Stimulated activated naive CD4-positive, alpha-beta T cell (primary cell): ENCODE measurements at regions not wholly inside any gene's neighbourhood (a gene's known extent, or its start where the extent isn't known, plus 50 kb on each side); places are given as distances from the start of the nearest gene placed in this dataset.
"Not testable (repeated sequence)": the region's sequence is repeated elsewhere in the genome, so short reads cannot be mapped to it uniquely, and the experiment has no call there.

ENCODE experiments used
- DNase-seq, 6 experiments: peaks; one replicate each; lab custom pipeline; 2025; lab: John Stamatoyannopoulos, UW

DNA sequence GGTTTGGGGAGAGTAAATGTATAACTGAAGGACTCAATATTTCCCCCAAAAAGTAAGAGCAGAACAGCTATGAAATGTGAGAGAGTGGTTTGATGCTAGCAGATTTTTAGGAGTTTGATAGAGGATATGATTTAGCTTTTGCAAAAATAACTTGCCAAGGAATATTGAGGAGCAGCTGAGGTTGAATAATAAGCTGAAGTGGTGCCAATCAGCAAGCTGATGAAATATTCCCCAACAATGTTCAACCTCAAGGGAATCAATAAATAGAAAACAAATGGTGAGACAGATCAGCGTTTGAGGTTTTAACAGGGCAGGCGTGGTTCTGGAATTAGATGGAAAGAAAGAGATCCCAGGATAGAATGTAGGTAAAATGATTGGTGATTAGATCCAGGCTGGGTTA is 413.4 kb upstream of the ADAMTS5 start:
- no peak for DNase-seq

DNA sequence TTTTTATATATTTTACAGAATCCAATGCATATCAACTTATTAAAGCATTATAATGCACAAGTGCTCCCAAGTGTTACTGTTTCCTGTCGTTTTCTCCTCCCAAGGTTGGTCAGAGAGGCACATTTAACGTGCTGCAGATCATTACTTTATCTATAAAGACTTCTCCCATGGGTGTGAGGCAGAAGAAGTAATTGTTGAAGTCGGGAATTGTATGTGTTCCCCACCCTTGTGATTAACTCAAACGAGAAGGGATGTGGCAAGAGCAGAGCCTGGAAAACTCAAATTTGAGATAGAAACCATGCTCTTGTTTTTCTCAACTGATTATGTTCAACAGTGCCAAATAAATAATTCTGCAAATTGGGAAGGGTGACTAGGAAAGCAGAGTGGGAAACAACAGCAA is 412.5 kb upstream of the ADAMTS5 start:
- no peak for DNase-seq

DNA sequence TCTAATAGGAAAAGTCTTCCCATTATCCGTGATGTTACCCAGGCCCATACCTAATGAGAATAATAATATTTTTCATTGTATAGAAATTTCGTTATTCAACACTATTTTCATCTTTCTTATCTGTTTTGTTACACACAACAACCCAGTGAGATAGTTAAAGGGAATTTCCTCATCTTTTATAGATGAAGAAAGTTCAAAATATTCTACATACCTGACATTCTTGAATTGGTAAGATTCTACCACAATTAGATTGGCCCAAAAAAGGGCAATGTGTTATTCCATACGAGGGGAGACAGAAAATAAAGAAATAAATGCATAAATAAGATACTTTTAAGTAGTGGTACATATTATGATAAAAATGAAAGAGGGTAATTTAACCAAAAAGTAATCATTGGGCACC is 405.5 kb upstream of the ADAMTS5 start:
- no peak for DNase-seq

DNA sequence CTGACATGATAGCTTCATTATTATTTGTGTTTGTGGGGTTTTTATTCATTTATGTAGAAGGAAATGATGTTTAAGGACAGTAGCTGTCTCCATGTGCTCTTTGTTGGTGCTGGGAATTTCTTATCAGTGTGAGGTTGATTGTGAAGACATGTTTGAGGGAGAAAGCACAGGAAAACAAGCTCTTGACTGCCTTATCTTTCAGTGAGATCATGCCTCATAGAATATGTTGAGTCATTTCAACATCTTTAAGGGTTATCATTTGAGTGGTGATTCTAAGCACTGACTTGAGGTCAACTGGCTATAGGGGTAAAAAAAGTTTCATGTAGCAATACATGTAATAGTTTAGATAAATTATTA is 405.1 kb upstream of the ADAMTS5 start:
- DNase-seq = no peak

DNA sequence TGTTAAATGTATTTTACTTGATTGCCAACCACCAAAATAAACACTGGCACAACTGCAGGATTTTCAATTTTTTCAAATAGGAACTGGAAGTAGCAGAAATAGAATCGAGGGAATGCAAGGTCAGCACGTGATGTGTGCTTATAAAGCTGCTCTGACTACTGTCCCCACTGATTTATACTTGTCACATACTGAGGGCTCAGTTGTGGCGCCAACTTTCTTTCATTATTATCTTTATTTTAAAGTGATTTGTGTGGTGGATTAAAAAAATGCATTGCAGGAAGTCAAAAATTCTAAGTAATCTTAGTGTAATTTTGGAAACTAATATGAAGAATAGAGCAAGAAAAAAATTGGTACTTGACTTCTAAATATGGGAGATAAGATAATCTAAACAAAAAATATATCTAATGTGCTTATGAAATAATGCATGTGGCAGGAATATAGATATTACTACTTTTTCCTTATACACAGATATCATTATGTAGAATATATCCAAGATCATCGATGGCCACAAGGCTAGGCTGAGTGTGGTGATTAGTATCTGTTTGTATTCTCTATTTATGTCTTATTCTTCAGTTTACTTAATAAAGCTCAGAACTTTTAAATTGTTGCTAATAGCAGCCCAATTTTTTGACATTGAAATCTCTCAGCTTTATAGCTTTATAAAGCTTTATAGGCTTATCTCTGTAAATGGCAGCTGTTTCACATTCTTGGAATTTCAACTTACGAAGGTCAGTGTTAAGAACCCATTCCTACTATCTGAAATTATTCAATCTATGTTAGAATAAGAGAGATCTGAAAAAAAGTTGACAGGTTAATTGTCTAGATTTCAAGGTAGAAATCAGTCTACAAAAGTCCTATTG is 404.5 kb upstream of the ADAMTS5 start:
- DNase-seq = no peak

DNA sequence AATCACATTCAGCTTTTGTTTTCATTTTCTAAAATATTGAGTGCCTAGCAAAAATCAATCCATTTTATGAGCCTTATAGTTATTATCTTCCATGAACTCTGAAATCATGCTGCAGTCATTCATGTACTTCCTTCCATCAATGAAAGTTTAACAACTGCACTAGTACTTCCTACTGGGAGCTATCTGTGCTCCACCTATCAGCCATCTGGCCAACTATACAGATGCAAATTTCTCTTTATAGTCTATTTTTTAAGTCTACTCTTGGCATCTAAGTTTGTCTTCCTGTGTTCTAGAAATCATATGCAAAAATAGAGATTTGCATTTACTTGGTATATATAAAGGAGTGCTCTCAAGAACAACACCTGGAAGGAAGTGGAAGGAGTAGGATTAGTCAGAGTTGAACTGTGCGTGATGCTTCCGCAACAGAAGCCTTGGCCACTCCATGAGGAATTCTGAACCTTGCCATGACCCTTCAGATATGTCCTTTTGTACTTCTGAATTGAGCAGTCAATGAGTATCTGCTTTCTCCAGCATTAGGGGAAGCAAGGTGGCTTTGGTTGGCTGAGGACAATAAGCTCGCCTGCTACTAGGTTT is 403.2 kb upstream of the ADAMTS5 start:
- DNase-seq = no peak

DNA sequence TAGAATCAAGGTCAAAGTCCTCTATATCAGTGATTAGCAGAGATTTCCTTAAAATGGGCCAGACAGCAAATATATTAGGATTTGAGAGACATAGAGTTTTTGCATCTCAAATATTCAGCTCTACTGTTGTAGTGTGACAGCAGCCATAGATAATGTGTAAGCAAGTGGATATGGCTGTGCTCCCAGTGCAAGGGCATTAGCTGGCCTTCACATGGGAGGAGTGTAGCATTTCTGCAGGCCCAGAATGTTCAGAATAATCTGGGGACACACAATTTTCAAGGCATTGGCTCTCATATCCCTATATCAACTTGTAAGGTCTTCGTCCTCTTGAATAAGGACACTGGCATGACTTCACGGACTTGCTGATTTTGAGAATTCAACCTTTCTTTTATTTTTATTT is 402.3 kb upstream of the ADAMTS5 start:
- no peak for DNase-seq

DNA sequence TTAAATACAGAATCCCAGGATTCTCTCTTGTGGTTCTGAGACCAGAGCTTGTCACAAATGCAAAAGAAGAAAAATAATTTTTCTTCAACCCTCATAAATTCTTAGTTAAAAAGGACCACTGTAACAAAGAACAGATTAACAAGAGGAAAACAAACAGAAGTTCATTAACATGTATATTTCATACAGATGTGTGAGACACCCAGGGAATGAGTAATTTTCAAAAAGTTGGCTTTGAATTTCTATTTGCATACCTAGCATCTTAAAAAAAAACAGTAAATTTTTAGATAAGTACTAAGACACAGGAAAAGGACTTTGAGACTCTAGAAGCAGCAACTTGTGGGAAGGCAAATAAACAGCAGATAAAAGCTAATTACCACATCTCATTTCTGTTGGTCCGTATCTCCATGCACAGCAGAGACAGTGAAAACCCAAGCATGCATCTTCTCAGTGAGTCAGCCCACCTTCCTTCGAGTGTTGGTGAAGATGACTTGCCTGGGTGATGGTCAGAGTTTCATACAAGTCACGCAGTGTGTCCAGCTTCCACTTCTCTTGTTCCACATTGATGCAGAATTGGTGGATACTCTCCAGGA is 399.9 kb upstream of the ADAMTS5 start:
- no peak for DNase-seq

DNA sequence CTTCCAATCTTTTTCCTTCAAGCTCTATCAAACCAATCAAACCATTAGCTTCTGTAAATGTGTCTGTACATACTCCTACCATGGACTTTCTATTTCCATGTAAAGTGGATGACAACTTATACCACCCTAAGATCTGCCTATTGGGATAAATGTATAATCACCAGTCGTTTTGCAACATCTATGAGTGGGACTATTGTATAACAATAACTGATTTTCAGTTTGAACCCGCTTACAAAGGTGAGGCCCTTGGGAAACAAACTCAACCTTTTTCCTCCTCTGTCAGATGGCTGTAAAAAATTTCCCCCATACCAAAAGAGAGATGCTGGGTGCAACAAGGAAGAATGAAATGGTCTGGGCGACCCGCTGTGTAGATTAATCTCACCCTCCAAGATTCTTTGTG is 399.1 kb upstream of the ADAMTS5 start:
- DNase-seq = no peak

DNA sequence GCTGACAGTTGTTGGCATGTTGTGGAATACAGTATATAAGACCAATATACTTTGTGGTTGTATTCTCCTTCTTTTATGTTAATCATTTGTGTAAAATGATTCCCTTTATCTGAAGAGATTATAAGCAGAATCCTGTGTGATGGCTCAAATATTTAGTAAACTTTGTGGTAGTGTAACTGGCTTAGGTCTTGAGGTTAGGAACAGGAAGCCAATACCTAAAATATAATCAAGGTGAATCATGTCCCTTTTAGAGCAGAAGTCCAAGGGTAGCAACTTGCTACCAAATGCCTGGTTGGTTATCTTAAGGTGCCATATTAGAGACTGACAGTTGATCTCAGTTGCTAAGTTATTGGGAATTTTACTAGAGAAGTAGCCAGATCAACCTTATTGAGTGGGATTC is 398.5 kb upstream of the ADAMTS5 start:
- DNase-seq = no peak

DNA sequence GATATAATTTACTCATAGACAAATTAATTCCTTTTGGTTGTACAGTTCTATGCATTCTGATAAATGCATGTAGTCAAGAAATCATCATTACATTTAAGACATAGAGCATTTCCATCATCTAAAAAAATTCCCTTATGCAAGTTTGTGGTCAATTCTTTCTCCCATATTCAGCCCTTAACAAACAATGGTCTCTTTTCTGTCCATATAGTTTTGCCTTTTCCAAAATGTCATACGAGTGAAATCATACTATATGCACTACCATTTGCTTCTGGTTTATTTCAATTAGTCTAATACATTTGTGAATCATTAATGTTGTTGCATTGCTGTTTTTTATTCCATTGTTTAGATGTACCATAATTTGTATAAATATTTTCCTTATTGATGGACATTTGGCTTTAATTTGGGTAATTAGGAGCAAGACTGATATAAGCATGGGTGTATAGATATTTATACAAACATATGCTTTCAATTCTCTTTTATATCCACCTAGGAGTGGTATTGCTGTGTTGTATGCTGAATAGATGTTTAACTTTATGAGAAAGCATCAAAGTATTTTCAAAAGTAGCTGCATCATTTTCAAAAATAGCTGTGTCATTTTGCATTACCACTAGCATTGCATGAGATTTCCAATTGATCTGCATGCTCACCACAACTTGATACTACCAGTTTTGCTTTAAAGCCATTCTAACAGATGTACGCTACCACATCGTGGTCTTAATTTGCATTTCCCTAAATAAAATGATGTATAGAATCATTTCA is 397.0 kb upstream of the ADAMTS5 start:
- no peak for DNase-seq

DNA sequence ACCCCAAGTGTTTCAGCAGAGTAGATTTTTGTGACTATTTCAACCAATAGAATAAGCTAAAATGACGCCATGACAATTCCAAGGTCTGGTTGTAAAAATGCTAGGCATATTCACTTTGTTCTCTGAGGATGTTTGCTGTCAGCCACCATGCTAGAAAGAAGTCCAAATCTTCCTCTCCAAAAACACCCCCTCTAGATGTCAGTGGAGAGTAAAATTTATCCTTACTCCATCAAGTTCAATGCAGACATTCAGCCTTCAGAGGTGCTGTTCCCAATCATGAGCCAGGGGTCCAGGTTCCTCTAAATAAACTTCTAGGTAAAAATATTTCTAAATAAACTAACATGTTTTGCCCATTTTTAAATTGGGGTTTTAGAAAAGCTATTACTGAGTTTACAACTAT is 395.4 kb upstream of the ADAMTS5 start:
- no peak for DNase-seq

DNA sequence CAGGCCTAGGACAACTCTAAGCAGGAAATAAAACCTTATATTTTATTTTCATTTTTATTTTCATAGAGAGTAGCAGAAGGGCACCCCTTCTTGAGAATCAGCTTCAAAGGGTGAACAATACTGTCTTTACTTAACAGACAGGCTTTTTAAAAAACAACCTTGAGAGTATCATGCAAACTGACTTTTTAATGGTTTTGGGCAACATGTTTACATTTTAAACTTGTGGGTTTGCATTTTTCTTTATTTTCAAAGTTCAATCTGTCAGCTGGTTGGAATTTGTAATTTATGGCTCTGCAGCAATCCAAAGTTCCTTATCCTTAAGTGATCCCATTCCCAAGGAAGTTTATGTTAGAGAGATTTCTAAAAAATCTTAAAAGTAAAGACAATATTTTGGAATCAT is 392.3 kb upstream of the ADAMTS5 start:
- DNase-seq = no peak

DNA sequence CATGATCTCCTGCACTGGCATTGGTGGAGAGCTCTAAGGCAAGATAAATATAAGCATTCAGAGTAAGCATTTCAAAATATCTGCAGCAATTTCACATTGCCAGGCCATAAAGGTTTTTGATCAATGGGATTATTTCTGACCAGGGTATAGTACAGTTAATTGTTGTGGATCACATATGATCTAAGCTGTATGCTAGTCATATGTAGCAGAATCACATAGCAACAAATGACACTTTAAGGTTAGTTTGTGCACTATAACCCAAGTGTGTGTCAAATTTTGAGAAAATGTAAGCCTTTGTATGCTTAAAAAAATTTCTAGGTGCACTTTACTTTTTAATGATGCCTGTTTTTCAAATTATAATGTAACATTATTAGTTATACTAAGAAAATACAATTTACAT is 386.0 kb upstream of the ADAMTS5 start:
- DNase-seq = no peak

DNA sequence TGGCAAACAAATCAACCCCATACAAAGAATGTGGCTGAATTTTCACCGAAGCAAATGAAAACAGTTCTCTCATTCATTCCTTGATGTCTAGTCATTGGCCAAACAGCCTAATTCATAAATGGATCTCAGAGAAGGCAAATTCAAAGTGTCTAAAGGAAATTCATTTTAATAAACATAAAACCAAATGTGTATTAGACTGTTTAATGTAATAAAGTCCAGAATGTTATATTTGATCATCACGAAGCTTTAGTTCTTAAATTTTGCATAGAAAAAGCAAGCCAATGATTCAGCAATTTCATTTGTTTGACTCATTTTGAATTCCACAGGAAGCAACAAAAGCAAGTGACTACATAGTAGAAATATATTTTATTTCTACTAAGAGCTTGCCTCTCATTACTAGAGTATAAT is 379.2 kb upstream of the ADAMTS5 start:
- no peak for DNase-seq

DNA sequence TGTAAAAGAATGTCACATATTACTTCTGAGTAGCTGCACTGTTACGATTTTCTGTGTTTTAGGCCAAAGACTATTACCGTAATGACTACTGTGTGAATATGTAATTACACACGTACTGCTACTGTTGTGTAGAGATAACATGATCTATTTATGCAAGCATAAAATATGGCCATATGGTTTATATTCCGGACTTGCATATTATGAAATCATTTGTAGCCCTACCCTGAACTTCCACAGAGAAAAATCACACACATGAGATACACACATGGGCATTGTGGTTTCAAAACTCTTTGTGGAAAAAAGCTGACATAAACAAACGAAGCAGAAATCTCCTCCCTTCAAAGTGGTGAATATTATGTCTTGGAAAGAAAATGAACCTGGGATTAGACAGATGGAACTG is 373.0 kb upstream of the ADAMTS5 start:
- DNase-seq = no peak

DNA sequence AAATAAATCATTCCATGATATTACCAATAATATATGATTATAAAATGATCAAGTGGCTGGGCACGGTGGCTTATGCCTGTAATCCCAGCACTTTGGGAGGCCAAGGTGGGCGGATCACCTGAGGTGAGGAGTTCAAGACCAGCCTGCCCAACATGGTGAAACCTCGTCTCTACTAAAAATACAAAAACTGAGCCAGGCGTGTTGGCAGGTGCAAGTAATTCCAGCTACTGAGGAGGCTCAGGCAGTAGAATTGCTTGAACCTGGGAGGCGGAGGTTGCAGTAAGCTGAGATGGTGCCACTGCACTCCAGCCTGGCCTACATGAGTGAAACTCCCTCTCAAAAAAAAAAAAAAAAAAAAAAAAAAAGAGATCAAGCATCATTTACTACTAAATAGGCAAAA is 371.1 kb upstream of the ADAMTS5 start:
- not testable (repeated sequence) for DNase-seq

DNA sequence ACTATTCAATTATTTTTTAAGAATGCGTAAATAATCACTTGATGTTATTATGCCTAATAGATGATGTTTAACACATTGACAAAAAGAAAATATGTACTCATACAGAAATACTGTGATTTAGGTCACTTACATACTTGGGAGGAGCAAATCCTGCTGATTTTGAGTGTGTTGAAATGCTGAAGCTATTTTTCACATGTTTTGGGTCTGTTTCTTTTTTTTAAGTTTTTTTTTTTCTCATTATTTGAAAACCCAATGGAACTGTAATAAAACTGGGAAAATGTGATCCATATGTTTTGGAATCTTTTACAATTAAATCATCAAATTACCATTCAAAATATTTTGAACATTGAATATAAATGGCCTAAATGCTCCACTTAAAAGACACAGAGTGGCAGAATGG is 366.2 kb upstream of the ADAMTS5 start:
- no peak for DNase-seq

DNA sequence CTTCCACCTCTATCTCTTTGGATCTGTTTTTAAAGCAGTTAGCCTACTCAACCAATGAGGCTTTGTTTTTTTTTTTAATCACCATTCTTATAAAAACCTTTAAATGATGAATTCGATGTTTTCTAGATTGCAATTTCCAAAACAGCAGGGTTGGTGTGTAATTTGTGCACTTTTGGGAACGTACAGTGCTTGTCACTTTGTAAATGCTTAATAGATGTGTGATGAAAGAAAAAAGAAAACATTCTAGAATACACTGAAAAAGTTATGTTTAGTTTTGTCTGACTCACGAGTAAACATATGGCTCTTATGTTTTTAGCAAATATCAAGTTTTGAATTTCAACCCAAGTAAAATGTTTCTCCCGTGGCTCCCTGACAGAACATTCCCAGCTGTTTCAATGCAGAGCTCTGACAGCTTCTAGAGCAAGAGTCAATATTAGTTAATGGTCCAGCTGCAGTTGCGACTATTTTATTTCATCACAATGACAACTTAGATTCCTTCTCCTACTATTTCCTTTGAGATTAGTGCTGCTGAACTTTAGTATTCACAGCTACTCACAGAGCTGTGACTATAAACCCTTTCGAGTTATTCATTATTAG is 362.5 kb upstream of the ADAMTS5 start:
- DNase-seq = no peak

DNA sequence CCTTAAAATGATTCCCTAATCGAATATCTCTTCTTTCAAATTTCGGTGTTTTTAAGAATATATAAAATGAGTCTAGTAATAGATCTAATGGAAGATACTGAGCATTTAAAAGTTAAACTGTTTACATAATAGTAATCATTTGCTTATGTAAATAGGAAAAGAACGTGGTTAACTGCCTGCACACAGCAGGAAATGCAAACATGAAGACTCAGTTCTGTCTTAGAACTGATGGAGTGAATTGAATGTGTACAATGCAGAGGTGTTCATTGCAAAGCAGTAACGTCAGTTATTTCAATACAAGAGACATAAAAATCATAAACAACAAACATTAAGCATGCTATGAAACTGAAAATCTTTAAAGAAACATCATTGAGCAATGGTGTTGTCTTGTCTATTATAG is 359.4 kb upstream of the ADAMTS5 start:
- no peak for DNase-seq

DNA sequence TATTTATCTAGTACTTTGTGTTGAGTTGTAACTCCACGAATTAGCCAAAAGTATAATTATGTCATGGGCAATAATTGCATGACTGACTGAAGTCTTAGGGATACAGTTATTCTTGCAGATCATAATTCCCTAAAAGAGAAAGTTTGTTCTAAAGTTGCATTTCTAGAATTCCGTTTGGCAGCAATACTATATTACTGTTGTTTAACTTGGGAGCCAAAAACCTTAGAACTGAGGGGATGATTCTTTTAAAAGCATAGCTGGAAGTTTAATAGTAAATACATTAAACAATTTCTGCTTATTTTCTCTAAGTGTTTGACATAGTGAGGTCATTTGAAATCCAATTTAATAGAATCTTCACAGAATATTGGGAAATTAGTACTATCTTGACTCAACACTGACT is 356.4 kb upstream of the ADAMTS5 start:
- DNase-seq = no peak

DNA sequence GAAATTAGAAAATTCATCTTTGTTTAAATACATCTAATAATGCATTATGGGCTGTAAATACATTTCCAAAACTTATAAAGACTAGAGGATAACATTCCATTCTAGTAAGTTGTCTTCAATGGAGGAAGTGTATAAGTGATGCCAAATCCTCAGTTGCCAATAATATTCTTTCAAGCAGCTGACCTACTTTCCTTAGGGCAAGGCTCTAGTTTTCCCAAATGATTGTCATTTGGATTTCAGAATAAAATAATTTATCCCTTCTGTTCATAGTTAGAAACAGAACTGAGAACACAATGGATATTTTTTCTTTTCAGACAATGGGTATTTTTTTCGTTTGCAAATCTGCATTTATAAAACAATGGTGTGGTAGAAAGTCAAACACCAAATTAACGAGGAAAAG is 354.9 kb upstream of the ADAMTS5 start:
- no peak for DNase-seq

DNA sequence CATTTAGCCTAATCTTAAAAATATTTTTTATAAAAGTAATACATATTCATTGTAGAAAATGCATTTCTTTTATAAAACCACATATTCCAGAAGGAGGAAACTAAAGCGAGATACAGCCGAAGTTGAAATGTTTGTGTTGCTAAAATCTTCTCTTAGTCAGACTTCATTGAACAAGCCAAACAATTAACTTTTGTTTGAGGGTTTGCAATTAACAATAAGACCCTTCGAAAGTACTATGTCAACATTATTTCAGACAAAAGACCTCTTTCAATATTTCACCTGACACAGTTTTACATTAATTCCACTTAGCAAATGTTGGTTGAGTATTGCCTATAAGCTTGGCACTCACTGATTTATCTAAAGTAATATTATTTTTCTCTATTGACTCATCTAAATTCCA is 354.0 kb upstream of the ADAMTS5 start:
- no peak for DNase-seq
